ENCODE measurements at regions not wholly inside any gene's neighbourhood (a gene's known extent, or its start where the extent isn't known, plus 50 kb on each side); places are given as distances from the start of the nearest gene placed in this dataset.

- peaks cover 0 to 11% of the 10 kb centered on the region in 2 donors for H3K4me1 ChIP-seq
- H3K27ac ChIP-seq, result peak overlapping the region in 1 of 3 donors; percentile 53
- no peaks in the 10 kb centered on the region for H3K36me3 ChIP-seq
- TF ChIP-seq CTCF (IDR thresholded peaks at IDR 0.05), result no peak
- no peak for TF ChIP-seq POLR2A (IDR thresholded peaks at IDR 0.05)
- no peaks in the 10 kb centered on the region for H3K27me3 ChIP-seq
- intact Hi-C loops (cut with DNase I), result no loop called here
- no peak overlapping the region for H3K4me3 ChIP-seq (replicated peaks in 1 of 3)
- no peaks in the 10 kb centered on the region for H3K9me3 ChIP-seq
- WGBS, 2 donors, result 87 to 100% methylated on average over 4 to 8 of the region's 9 CpGs
- no peak for DNase-seq
Observed at GRCh38 chr21:35207322-35207721, 158.2 kb upstream of the RUNX1 start.

- Histone ChIP-seq H3K9me3 (no peaks in the 10 kb centered on the region), H3K27me3 (no peaks in the 10 kb centered on the region), H3K27ac (peak overlapping the region in 1 of 3 donors; percentile 30), H3K4me1 (peaks cover 0 to 11% of the 10 kb centered on the region in 2 donors), H3K4me3 (replicated peaks in 1 of 3) (no peak overlapping the region), H3K36me3 (no peaks in the 10 kb centered on the region)
- TF ChIP-seq CTCF (IDR thresholded peaks at IDR 0.05) (no peak), POLR2A (IDR thresholded peaks at IDR 0.05) (no peak)
- no peak for DNase-seq
- intact Hi-C loops (cut with DNase I), result no loop called here
- 56 to 60% methylated on average over 11 of the region's 11 CpGs for WGBS, 2 donors
Observed at GRCh38 chr21:35206141-35207125, 157.3 kb upstream of the RUNX1 start.

DNA sequence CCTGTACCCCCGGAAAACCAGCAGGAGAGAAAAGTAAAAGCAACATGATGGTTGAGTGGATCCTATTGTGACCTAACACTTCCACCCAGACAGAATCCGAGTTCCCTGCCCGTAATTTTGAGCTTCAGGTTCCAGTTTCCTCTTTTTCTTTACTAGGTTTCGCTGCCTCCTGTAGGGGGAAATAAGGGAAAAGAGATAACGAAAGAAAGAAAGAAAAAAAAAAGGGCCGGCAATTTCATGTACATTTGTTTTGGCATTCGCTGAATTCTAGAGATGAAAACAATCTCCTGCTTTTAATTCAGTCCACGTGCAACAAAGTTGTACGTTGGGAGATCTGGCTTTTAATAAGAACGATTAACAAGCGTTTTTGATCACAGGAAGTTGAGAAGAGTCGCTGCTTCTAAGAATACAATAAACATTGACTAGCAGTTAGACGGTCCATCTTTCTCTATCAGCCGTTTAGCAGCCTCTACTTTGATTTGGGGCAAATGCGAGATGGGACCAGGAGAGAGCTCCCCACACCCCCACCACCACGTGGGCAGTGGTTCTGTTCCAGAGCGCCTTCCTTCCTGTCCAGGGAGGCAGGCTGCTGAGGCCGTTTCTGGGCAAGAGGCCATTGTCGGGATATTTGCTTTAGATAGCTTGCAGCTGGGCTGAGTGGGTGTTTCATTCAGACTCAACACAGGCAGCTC lies 155.9 kb upstream of the RUNX1 start:
- Histone ChIP-seq H3K27me3 (no peaks in the 10 kb centered on the region), H3K27ac (peak overlapping the region in 2 of 3 donors; percentile 8 to 26), H3K36me3 (no peaks in the 10 kb centered on the region), H3K4me1 (peaks cover 0 to 11% of the 10 kb centered on the region in 2 donors), H3K4me3 (replicated peaks in 1 of 3) (no peak overlapping the region), H3K9me3 (no peaks in the 10 kb centered on the region)
- TF ChIP-seq POLR2A (IDR thresholded peaks at IDR 0.05) (no peak), CTCF (IDR thresholded peaks at IDR 0.05) (no peak)
- intact Hi-C loops (cut with DNase I), result no loop called here
- DNase-seq, result peak in 1 of 2 donors; percentile 20
- WGBS, 2 donors, result 62 to 65% methylated on average over 19 of the region's 19 CpGs

DNA sequence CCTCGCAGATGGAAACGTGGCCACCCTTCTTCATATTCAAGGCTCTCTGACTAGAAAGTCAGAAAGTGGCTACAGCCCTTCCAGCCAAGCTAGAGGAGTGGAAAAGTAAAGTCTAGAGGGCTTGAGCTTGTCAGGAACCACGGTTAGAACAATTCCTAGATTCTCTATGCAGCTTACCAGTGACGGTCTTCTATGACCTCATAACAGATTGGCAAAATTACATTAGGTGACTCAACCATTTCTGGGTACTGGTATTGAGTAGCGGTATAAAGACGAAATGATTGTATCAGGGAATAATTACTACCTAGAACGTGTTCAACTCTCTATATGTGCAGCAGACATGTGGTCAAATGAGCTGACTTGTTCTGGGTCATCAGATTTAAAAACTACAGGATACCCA lies 155.0 kb upstream of the RUNX1 start:
- no peak for TF ChIP-seq CTCF (IDR thresholded peaks at IDR 0.05)
- TF ChIP-seq POLR2A (IDR thresholded peaks at IDR 0.05), result no peak
- Histone ChIP-seq H3K27ac (no peak overlapping the region), H3K4me3 (replicated peaks in 1 of 3) (no peak overlapping the region), H3K27me3 (no peaks in the 10 kb centered on the region), H3K36me3 (no peaks in the 10 kb centered on the region), H3K4me1 (peaks cover 0 to 11% of the 10 kb centered on the region in 2 donors), H3K9me3 (no peaks in the 10 kb centered on the region)
- WGBS, 2 donors, result 88 to 93% methylated on average over 7 of the region's 7 CpGs
- DNase-seq, result no peak
- intact Hi-C loops (cut with DNase I), result no loop called here

Data from thyroid gland (tissue), 4 donors.